Activated naive CD4-positive, alpha-beta T cell treated with anti-CD3 and anti-CD28 coated beads, Interleukin-2, amount 50 U/mL, for 16 hours (primary cell): ENCODE measurements at regions not wholly inside any gene's neighbourhood (a gene's known extent, or its start where the extent isn't known, plus 50 kb on each side); places are given as distances from the start of the nearest gene placed in this dataset.
"Not testable (repeated sequence)": the region's sequence is repeated elsewhere in the genome, so short reads cannot be mapped to it uniquely, and the experiment has no call there.

Experiments
- DNase-seq: peaks from one replicate; pipeline ENCODE4 v3.0.0-alpha.2; 2020

- peak; percentile 48 for DNase-seq
Measured at GRCh38 chr9:78121488-78121887, 89.9 kb upstream of the GNAQ start.

- DNase-seq: no peak
Measured at GRCh38 chr9:78118742-78119473, 87.3 kb upstream of the GNAQ start.

GRCh38 chr9:78115073-78115472, 83.5 kb upstream of the GNAQ start:
- no peak for DNase-seq

DNA sequence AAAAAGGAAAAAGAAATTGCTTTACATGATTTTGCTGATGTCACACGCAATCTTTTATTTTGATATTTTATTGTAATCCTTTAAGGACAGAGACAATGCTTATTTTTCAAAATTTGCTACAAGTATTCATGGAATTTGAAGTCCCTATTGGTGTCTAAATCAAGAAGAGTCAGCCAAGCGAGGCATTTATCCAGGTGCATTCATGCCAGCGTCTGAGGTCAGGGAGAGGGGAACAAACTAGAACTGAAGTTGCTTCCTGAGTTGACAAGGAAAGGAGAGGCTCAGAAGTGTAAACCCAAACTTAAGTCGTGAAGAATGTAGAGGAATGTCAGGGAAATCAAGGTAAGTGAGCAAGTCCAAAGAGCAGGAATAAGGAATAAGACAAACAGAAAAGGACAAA, 83.0 kb upstream of the GNAQ start:
- DNase-seq: no peak

DNA sequence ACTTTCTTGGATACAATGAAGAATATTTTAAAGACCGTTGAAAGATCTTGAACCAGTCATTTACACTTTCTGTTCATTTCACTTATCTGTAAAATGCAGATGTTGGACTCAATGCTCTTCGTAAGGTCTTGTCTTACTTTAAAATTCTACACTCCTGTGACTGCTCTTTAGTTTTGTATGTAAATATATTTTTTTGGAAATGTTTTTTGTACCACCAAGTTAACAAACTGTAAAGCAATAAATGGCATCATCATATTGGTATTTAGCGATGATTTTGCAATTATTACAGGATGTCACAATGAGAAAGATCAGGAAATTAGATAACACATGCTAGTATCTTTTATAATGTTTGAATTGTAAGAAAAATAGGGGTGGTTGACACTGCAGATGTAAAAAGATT, 80.8 kb upstream of the GNAQ start:
- no peak for DNase-seq

- DNase-seq: no peak
Measured at GRCh38 chr9:78112004-78112403, 80.4 kb upstream of the GNAQ start.

- DNase-seq: no peak
Measured at GRCh38 chr9:78109075-78109474, 77.5 kb upstream of the GNAQ start.

GRCh38 chr9:78106586-78106985, 75.0 kb upstream of the GNAQ start:
- DNase-seq: not testable (repeated sequence)

GRCh38 chr9:78103971-78104433, 72.4 kb upstream of the GNAQ start:
- DNase-seq: no peak

DNA sequence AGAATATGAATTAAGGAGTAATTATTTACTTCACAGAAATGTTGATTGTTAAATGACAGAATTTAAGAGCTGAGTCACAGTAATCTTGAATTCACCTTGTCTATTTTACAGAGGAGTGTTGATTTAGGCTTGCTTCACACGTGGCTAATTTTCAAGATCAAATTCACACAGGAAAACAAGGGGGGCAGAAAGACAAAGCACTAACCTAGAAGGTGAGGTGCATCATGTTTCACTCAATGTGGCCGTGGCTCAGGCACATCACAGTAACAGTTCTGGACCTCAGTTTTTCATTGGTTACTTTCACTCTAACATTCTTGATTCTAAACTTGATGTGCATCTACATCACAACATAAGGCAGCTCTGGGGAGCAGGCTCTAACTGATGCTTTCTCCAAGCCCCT, 69.6 kb upstream of the GNAQ start:
- DNase-seq: no peak

DNA sequence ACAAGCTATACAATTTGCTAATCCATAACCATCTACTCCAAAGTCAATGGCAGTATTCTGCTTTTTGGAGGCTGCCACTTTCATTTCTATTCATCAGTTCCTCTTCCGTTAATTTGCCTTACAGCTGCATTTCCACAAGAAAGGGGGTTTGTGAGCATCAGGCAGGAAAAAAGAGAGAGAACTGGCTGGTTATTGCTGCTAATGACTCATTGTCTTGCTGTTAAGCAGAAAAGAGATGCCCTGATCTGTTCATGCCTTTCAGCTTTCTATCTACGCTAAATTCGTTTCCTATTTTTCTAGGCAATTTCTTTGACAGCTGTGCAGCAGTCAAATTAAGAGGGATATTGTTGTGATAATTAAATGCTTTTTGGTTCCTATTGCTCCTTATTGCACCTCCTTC, 65.9 kb upstream of the GNAQ start:
- DNase-seq: no peak

- DNase-seq: no peak
Measured at GRCh38 chr9:78091731-78092130, 60.1 kb upstream of the GNAQ start.

DNA sequence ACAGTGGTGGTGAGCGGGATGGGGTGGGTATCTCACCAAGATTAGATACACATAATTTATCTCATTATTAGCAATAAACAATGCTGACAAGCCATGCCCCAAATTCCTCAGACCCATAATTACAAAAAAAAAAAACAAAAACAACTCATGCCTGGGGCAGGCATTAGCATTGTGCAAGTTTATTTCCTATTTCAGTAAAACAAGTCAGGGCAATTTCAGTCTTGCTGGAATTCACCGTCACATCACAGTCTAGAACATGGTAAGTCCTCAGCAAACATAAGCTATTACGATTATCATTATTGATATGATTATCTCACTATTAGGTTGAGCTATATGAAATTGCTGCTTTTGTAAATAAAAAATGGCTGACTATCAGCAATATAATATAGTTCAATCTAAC, 57.5 kb upstream of the GNAQ start:
- DNase-seq: no peak

- DNase-seq: not testable (repeated sequence)
Measured at GRCh38 chr9:78088190-78088589, 56.6 kb upstream of the GNAQ start.
